Osteocyte (in vitro differentiated cells): ENCODE measurements at regions not wholly inside any gene's neighbourhood (a gene's known extent, or its start where the extent isn't known, plus 50 kb on each side); places are given as distances from the start of the nearest gene placed in this dataset.

ENCODE experiments used
- DNase-seq: peaks from one replicate; pipeline ENCODE4 v3.0.0; 2021; ENCODE audit warnings: mixed read lengths; ENCODE audit not compliant: unreplicated experiment; ENCODE audit errors: extremely low spot score
- H3K27ac Mint-ChIP-seq: one replicate; pipeline ENCODE4 v1.8.0; 2021; ENCODE audit warnings: mild to moderate bottlenecking, mixed read lengths; ENCODE audit not compliant: unreplicated experiment
- H3K27me3 Mint-ChIP-seq: one replicate; pipeline ENCODE4 v1.8.0; 2021; ENCODE audit warnings: mixed read lengths; ENCODE audit not compliant: unreplicated experiment
- H3K36me3 Mint-ChIP-seq: one replicate; pipeline ENCODE4 v1.8.0; 2021; ENCODE audit warnings: mixed read lengths; ENCODE audit not compliant: unreplicated experiment
- H3K4me1 Mint-ChIP-seq: one replicate; pipeline ENCODE4 v1.8.0; 2021; ENCODE audit warnings: mixed read lengths; ENCODE audit not compliant: unreplicated experiment
- H3K4me3 Mint-ChIP-seq: one replicate; pipeline ENCODE4 v1.8.0; 2021; ENCODE audit warnings: mild to moderate bottlenecking, moderate library complexity, mixed read lengths; ENCODE audit not compliant: unreplicated experiment
- H3K9me3 Mint-ChIP-seq: one replicate; pipeline ENCODE4 v1.8.0; 2021; ENCODE audit warnings: mixed read lengths; ENCODE audit not compliant: unreplicated experiment
- TF ChIP-seq, protein P1 (sequence below): fragments of 200-600 bp; sonication (generic); IDR thresholded peaks from 2 replicates; pipeline ENCODE4 v1.5.0; 2021; ENCODE audit warnings: antibody characterized with exemption, mild to moderate bottlenecking, moderate library complexity

DNA sequence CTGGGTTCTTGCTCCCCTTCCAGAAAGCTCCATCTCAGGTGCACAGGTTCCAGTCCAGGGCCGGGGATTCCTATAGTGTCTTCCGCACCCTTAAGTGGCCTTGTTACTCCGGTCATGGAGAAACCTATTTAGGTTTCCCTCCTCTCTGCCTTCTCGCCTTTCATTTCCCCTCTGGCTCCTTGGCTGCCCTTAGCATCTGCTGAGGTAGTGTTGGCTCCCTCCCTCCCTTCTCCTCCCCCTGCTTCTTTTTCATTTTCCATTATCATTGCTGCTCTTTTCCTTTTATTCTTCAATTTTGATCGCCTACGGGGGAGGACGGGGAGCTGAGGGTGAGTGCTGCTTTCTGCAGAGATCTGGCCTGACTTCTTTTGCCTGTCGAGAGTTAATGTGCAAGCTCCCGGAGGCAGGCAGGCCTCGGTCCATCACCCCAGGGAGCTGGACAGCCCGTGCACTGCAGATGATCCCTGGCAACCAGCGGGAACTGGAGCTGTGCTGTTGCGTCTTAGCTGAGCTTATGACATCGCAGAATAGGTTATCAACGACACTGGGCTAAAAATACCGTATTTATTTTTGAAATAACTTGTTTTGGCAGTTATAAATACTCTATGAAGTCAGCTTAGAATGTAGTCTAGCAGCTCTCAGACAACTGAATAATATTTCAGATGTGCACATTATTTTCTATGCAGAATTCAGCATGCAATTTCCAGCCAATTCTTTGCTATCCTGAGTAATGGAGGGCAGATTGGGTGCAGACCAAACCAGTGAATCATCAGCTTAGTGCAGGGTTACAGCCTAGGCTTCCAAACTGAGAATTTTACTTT, 141.9 kb downstream of the SLC4A3 start:
- no peak for DNase-seq
- Mint-ChIP-seq H3K4me1 (no peaks in the 10 kb centered on the region), H3K9me3 (no peaks in the 10 kb centered on the region), H3K36me3 (no peaks in the 10 kb centered on the region), H3K27ac (no peak overlapping the region), H3K4me3 (no peak overlapping the region), H3K27me3 (peaks cover 13% of the 10 kb centered on the region)
- TF ChIP-seq, protein P1, sequence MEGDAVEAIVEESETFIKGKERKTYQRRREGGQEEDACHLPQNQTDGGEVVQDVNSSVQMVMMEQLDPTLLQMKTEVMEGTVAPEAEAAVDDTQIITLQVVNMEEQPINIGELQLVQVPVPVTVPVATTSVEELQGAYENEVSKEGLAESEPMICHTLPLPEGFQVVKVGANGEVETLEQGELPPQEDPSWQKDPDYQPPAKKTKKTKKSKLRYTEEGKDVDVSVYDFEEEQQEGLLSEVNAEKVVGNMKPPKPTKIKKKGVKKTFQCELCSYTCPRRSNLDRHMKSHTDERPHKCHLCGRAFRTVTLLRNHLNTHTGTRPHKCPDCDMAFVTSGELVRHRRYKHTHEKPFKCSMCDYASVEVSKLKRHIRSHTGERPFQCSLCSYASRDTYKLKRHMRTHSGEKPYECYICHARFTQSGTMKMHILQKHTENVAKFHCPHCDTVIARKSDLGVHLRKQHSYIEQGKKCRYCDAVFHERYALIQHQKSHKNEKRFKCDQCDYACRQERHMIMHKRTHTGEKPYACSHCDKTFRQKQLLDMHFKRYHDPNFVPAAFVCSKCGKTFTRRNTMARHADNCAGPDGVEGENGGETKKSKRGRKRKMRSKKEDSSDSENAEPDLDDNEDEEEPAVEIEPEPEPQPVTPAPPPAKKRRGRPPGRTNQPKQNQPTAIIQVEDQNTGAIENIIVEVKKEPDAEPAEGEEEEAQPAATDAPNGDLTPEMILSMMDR, result no peak

DNA sequence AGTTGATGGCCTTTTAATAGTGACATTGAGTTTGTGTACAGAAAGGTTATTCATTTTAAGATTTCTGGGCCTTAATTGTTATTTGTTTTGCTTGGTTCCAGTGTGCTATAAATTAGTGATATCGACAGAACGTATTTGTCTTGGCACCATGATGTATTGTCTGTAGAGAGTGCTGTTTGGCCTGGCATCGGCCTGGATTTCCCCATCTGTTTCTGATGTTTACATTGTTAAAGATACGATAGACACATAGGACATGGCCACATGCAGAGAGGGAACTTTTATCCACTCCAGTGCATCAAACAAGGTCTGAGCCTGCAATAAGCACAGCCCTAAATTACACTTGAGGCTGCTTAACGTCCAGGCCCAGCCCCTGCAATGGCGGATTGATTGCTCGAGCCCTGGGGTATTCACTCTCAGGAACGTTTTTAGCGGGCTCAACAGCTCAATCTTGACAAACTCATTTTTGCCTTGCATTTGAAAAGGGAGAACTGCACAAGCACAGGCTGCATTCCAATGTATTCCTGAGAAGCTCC, 144.7 kb downstream of the SLC4A3 start:
- TF ChIP-seq, protein P1, result no peak
- peaks cover 7% of the 10 kb centered on the region for H3K27me3 Mint-ChIP-seq
- H3K4me3 Mint-ChIP-seq, result no peak overlapping the region
- no peaks in the 10 kb centered on the region for H3K36me3 Mint-ChIP-seq
- no peak for DNase-seq
- H3K4me1 Mint-ChIP-seq, result no peaks in the 10 kb centered on the region
- H3K9me3 Mint-ChIP-seq, result no peaks in the 10 kb centered on the region
- H3K27ac Mint-ChIP-seq, result no peak overlapping the region

DNA sequence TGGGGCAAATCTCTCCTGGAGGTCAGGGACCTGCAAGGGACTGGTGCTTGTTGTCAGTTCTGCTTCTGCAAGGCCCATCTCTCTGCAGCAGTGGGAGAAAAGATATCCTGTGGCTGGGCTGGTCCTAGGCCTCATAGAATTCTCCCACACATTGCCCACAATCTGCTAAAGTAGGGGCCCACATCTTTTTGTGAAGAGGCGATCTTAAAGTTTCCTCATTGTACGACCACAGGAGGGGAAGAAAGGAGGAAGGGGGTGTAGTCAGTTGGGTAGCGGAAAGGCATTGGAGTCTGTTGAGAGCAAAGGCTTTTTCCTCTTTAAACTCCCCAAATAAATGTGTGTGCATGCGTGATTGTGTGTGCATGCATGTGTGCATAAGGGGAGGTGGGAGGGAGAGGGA, 145.3 kb downstream of the SLC4A3 start:
- Mint-ChIP-seq H3K27ac (no peak overlapping the region), H3K9me3 (no peaks in the 10 kb centered on the region), H3K27me3 (peaks cover 11% of the 10 kb centered on the region), H3K4me3 (no peak overlapping the region), H3K4me1 (no peaks in the 10 kb centered on the region), H3K36me3 (no peaks in the 10 kb centered on the region)
- TF ChIP-seq, protein P1, result no peak
- no peak for DNase-seq

DNA sequence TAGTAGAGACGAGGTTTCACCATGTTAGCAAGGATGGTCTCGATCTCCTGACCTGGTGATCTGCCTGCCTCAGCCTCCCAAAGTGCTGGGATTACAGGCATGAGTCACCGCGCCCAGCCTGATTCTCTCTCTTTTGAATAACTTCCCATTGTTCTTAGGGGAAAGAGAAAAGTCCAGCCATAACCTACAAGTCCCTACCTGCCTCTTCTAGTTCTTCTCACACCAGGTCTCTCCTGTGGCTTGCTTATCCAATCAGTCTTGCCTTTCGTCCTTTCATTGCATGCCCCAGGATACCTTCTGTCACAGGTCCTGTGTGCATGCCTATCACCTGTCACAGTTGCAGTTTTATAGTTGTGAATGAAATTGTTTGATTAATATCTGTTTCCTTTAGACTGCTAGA, 148.1 kb downstream of the SLC4A3 start:
- Mint-ChIP-seq H3K4me3 (no peak overlapping the region), H3K36me3 (no peaks in the 10 kb centered on the region), H3K9me3 (no peaks in the 10 kb centered on the region), H3K27ac (no peak overlapping the region), H3K27me3 (peaks cover 17% of the 10 kb centered on the region), H3K4me1 (no peaks in the 10 kb centered on the region)
- no peak for DNase-seq
- TF ChIP-seq, protein P1, result no peak

DNA sequence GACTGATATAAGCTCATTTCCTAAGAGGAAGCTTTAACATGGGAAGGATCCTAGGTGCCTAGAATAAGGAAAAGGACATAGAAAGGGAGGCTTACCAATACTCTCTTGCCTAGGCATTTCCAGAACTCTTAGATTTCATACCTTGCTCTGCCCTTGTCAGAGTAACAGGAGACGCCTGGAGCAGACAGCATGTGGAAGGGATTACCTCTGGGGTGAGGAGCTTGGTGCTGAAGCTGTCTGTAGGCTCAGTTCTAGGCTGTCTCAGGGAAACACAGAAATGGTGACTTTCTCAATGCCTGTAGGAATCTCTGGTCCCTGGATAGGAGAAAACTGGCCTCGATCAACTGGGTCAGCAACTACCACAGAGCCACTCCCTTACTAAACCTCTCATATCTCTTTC, 150.0 kb downstream of the SLC4A3 start:
- no peaks in the 10 kb centered on the region for H3K36me3 Mint-ChIP-seq
- no peak overlapping the region for H3K27ac Mint-ChIP-seq
- H3K4me1 Mint-ChIP-seq, result no peaks in the 10 kb centered on the region
- H3K27me3 Mint-ChIP-seq, result peaks cover 17% of the 10 kb centered on the region
- TF ChIP-seq, protein P1, result no peak
- H3K4me3 Mint-ChIP-seq, result no peak overlapping the region
- no peak for DNase-seq
- H3K9me3 Mint-ChIP-seq, result no peaks in the 10 kb centered on the region
